ENCODE measurements at regions not wholly inside any gene's neighbourhood (a gene's known extent, or its start where the extent isn't known, plus 50 kb on each side); places are given as distances from the start of the nearest gene placed in this dataset.

DNA sequence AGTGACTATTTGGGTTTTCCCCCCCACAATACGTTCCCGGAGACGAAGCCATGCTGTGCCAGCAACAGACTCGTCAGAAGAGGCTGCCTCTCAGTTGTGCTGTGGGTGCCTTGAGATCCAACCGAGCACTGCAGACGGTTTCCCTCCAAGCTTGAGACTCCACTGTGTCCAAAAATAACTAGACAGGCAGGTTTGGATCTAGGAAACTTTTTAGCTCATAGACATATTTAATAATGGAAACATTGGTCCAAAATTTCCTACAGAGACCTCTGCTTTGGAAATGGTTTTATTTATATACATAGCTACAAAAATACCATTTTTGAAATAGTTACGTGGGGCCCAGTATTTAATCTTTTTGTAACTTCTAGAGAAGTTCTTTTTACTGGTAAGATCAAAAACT is 63.1 kb upstream of the SPATS2L start:
- no peaks in the 10 kb centered on the region for H3K9me3 ChIP-seq
- no peak overlapping the region for H3K4me3 ChIP-seq
- ATAC-seq = no peak
- intact Hi-C loops (cut with DNase I, micrococcal nuclease) = no loop called here
- TF ChIP-seq, protein P1, sequence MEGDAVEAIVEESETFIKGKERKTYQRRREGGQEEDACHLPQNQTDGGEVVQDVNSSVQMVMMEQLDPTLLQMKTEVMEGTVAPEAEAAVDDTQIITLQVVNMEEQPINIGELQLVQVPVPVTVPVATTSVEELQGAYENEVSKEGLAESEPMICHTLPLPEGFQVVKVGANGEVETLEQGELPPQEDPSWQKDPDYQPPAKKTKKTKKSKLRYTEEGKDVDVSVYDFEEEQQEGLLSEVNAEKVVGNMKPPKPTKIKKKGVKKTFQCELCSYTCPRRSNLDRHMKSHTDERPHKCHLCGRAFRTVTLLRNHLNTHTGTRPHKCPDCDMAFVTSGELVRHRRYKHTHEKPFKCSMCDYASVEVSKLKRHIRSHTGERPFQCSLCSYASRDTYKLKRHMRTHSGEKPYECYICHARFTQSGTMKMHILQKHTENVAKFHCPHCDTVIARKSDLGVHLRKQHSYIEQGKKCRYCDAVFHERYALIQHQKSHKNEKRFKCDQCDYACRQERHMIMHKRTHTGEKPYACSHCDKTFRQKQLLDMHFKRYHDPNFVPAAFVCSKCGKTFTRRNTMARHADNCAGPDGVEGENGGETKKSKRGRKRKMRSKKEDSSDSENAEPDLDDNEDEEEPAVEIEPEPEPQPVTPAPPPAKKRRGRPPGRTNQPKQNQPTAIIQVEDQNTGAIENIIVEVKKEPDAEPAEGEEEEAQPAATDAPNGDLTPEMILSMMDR (IDR thresholded peaks at IDR 0.05) = no peak
- DNase-seq = no peak
- H3K36me3 ChIP-seq (ENCODE audit: low read depth) = no peaks in the 10 kb centered on the region
- no peaks in the 10 kb centered on the region for H3K4me1 ChIP-seq (ENCODE audit: low read depth)

DNA sequence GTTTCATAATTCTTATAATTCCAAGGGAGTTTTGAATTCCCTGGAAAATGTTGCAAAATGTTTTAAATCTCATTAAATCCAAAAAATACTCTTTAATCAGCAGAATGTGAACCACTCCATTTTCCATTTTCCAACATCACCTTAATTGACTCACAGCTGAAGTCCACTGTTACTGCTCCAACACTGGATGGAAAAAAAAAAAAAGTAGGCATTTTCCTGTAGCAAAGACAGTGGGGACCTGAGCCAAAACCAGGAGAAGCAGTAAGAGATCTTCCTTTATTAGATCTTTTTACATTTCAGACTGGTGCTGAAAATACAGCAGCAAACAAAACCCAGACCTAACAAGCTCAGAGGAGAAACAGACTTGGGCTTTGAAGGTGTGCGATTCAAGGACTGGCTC is 62.4 kb upstream of the SPATS2L start:
- Histone ChIP-seq H3K4me1 (ENCODE audit: low read depth) (no peaks in the 10 kb centered on the region), H3K36me3 (ENCODE audit: low read depth) (no peaks in the 10 kb centered on the region), H3K9me3 (no peaks in the 10 kb centered on the region), H3K4me3 (no peak overlapping the region)
- ATAC-seq (no peak), DNase-seq (no peak)
- TF ChIP-seq, protein P1 (IDR thresholded peaks at IDR 0.05) = no peak
- intact Hi-C loops (cut with DNase I, micrococcal nuclease) = no loop called here

DNA sequence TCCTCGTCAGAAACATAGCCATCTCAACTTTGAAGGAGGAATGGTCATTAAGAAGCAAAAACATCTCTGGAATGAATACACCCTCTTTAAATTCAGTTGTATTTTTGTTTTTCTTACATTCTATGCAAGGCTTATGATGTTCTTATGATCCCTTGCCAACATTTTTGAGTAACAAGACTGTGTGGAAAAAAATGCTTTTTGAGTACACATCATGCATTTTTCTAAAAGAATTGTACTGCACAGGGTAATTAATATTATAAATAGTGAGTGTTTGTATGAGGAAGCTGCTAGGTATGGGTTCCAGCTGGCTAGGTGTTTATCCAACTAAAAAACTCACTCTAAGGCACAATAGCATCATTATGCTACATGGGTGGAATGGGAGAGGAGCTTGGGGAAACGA is 59.0 kb upstream of the SPATS2L start:
- intact Hi-C loops (cut with DNase I, micrococcal nuclease) = no loop called here
- Histone ChIP-seq H3K4me1 (ENCODE audit: low read depth) (no peaks in the 10 kb centered on the region), H3K4me3 (no peak overlapping the region), H3K36me3 (ENCODE audit: low read depth) (no peaks in the 10 kb centered on the region), H3K9me3 (no peaks in the 10 kb centered on the region)
- ATAC-seq (no peak), DNase-seq (no peak)
- TF ChIP-seq, protein P1 (IDR thresholded peaks at IDR 0.05) = no peak

DNA sequence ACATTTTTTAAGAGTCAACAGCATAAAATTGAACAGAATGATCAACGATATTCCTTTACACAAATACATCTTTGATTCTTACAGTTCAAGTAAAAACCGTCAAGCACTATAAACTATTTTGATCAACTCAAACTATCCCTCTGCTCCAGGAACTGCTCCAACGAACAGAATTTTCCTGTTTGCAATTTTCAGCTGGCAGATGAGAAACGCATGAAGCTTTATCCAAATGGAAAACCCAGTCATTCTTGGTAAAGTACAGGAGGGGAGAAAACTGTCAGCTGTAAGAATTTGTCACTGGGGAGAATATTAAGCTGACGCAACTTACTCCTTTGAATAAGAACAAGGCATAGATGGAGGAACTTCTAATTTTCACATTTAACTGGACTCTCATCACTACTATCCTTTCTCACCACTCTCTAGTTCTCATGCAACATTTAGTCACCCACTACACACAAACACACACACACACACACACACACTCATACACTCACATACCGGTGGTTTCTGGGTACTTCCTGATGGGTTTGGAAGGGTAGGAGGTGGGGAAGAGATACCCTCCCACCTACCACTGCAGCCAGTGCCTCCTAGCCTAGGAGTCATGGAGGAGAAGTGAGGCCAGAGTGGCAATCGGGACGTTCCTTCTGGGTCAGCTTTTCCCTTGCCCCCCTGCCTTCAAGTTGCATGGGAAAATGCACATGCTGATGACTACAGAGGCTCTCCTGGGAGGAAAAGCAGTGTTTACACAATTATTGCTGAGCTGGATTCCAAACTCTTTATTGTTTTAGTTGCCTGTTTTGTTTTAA is 54.0 kb upstream of the SPATS2L start:
- H3K4me3 ChIP-seq = no peak overlapping the region
- TF ChIP-seq, protein P1 (IDR thresholded peaks at IDR 0.05) = no peak
- H3K36me3 ChIP-seq (ENCODE audit: low read depth) = no peaks in the 10 kb centered on the region
- DNase-seq (no peak), ATAC-seq (no peak)
- H3K9me3 ChIP-seq = no peaks in the 10 kb centered on the region
- no peaks in the 10 kb centered on the region for H3K4me1 ChIP-seq (ENCODE audit: low read depth)
- intact Hi-C loops (cut with DNase I, micrococcal nuclease) = no loop called here

DNA sequence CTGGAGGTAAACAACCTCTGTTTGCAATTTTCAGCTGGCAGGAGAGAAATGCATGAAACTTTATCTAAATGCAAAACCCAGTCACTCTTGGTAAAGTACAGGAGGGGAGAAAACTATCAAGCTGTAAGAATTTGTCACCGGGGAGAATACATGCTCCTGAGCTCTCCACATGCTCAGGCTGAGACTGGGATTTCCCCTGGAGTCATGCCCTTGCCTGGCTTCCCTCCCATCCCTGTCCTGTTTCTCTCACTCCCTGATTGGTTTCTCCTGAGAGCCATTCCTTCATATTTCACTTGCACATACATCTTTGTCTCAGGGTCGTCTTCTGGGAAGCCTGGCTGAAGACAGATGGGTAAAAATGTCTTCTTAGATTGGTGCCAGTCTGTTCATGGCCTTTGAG is 52.9 kb upstream of the SPATS2L start:
- DNase-seq = no peak
- Histone ChIP-seq H3K4me3 (no peak overlapping the region), H3K36me3 (ENCODE audit: low read depth) (no peaks in the 10 kb centered on the region), H3K9me3 (no peaks in the 10 kb centered on the region), H3K4me1 (ENCODE audit: low read depth) (no peaks in the 10 kb centered on the region)
- no peak for ATAC-seq
- intact Hi-C loops (cut with DNase I, micrococcal nuclease) = no loop called here
- TF ChIP-seq, protein P1 (IDR thresholded peaks at IDR 0.05) = no peak
